HepG2 (cell line): ENCODE measurements at regions not wholly inside any gene's neighbourhood (a gene's known extent, or its start where the extent isn't known, plus 50 kb on each side); places are given as distances from the start of the nearest gene placed in this dataset.

Experiments used
- MTF1 ChIP-seq: sonication (generic); formaldehyde crosslinking; IDR thresholded peaks from 2 replicates; pipeline ENCODE4 v1.5.0; 2020; ENCODE audit warnings: missing genetic modification reagents
- SATB2 ChIP-seq: sonication (generic); formaldehyde crosslinking; IDR thresholded peaks from 2 replicates; pipeline ENCODE4 v1.5.0; 2020; ENCODE audit warnings: missing genetic modification reagents
- ZBED4 ChIP-seq: sonication (generic); formaldehyde crosslinking; IDR thresholded peaks from 2 replicates; pipeline ENCODE4 v1.4.0; 2020; ENCODE audit warnings: missing genetic modification reagents, borderline replicate concordance
- TF ChIP-seq, protein P1 (sequence below): sonication (generic); formaldehyde crosslinking; IDR thresholded peaks from 2 replicates; pipeline ENCODE4 v1.4.0; 2020; ENCODE audit warnings: low read depth, missing genetic modification reagents

DNA sequence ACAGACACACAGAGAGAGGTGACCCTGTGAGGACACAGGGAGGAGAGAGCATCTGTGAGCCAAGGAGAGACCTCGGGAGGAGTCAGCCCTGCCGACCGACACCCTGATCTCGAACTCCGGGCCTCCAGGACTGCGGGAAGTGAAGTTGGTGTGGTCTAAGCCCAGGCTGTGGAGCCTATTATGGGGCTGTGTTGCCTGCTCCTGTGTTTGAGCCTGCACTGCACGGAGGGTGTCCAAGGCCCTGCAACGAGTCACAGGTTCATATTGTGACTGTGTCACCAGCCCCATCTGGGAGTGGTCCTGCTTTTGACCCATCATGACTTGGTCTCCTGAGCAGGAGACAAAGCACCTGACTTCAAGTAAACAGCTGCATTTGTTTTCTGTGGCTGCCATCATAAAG, 186.0 kb upstream of the AJAP1 start (continued):
- TF ChIP-seq ZBED4 (CRISPR knock-in tag) (no peak), SATB2 (CRISPR knock-in tag) (no peak), MTF1 (CRISPR knock-in tag) (no peak)
- TF ChIP-seq, protein P1, sequence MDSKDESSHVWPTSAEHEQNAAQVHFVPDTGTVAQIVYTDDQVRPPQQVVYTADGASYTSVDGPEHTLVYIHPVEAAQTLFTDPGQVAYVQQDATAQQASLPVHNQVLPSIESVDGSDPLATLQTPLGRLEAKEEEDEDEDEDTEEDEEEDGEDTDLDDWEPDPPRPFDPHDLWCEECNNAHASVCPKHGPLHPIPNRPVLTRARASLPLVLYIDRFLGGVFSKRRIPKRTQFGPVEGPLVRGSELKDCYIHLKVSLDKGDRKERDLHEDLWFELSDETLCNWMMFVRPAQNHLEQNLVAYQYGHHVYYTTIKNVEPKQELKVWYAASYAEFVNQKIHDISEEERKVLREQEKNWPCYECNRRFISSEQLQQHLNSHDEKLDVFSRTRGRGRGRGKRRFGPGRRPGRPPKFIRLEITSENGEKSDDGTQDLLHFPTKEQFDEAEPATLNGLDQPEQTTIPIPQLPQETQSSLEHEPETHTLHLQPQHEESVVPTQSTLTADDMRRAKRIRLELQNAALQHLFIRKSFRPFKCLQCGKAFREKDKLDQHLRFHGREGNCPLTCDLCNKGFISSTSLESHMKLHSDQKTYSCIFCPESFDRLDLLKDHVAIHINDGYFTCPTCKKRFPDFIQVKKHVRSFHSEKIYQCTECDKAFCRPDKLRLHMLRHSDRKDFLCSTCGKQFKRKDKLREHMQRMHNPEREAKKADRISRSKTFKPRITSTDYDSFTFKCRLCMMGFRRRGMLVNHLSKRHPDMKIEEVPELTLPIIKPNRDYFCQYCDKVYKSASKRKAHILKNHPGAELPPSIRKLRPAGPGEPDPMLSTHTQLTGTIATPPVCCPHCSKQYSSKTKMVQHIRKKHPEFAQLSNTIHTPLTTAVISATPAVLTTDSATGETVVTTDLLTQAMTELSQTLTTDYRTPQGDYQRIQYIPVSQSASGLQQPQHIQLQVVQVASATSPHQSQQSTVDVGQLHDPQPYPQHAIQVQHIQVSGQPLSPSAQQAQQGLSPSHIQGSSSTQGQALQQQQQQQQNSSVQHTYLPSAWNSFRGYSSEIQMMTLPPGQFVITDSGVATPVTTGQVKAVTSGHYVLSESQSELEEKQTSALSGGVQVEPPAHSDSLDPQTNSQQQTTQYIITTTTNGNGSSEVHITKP (CRISPR knock-in tag): no peak
